HG02885 (cell line): ENCODE measurements at regions not wholly inside any gene's neighbourhood (a gene's known extent, or its start where the extent isn't known, plus 50 kb on each side); places are given as distances from the start of the nearest gene placed in this dataset.

Experiments
- ATAC-seq: cut with Tn5 transposase; IDR thresholded peaks from one replicate; pipeline ENCODE4 v1.9.1; 2021; ENCODE audit warnings: mild to moderate bottlenecking; ENCODE audit not compliant: unreplicated experiment, poor library complexity

GRCh38 chr11:80533463-80533862, 1092.6 kb upstream of the TENM4 start:
- ATAC-seq: no peak

- ATAC-seq: no peak
These were observed 1091.9 kb upstream of the TENM4 start for GRCh38 chr11:80532633-80533232.

GRCh38 chr11:80529726-80530125, 1088.9 kb upstream of the TENM4 start:
- no peak for ATAC-seq

- ATAC-seq: no peak
These were observed 1085.0 kb upstream of the TENM4 start for GRCh38 chr11:80525663-80526405.

- no peak for ATAC-seq
These were observed 1083.5 kb upstream of the TENM4 start for GRCh38 chr11:80524349-80524748.

GRCh38 chr11:80523057-80523456, 1082.2 kb upstream of the TENM4 start:
- no peak for ATAC-seq

GRCh38 chr11:80521592-80521991, 1080.8 kb upstream of the TENM4 start:
- no peak for ATAC-seq

- ATAC-seq: no peak
These were observed 1079.7 kb upstream of the TENM4 start for GRCh38 chr11:80520507-80520887.

- no peak for ATAC-seq
These were observed 1079.0 kb upstream of the TENM4 start for GRCh38 chr11:80519596-80520506.

- ATAC-seq: no peak
These were observed 1076.9 kb upstream of the TENM4 start for GRCh38 chr11:80517701-80518100.

GRCh38 chr11:80515097-80515496, 1074.3 kb upstream of the TENM4 start:
- no peak for ATAC-seq

GRCh38 chr11:80512491-80512890, 1071.7 kb upstream of the TENM4 start:
- no peak for ATAC-seq

- no peak for ATAC-seq
These were observed 1064.9 kb upstream of the TENM4 start for GRCh38 chr11:80505771-80506170.

- ATAC-seq: no peak
These were observed 1063.2 kb upstream of the TENM4 start for GRCh38 chr11:80503990-80504389.

- ATAC-seq: no peak
These were observed 1061.7 kb upstream of the TENM4 start for GRCh38 chr11:80502511-80502910.

GRCh38 chr11:80495116-80495515, 1054.3 kb upstream of the TENM4 start:
- ATAC-seq: no peak

GRCh38 chr11:80487952-80488351, 1047.1 kb upstream of the TENM4 start:
- ATAC-seq: no peak

GRCh38 chr11:80486678-80487077, 1045.8 kb upstream of the TENM4 start:
- no peak for ATAC-seq

GRCh38 chr11:80477178-80477577, 1036.3 kb upstream of the TENM4 start:
- no peak for ATAC-seq

GRCh38 chr11:80473562-80473961, 1032.7 kb upstream of the TENM4 start:
- ATAC-seq: no peak

- no peak for ATAC-seq
These were observed 1029.0 kb upstream of the TENM4 start for GRCh38 chr11:80469871-80470270.
